HepG2 (cell line): ENCODE measurements at regions not wholly inside any gene's neighbourhood (a gene's known extent, or its start where the extent isn't known, plus 50 kb on each side); places are given as distances from the start of the nearest gene placed in this dataset.

Experiments
- ATAC-seq: fragments of 200-7000 bp; cut with Tn5 transposase; 3 replicates; pipeline ENCODE4 v1.9.1; 2020; ENCODE audit warnings: mild to moderate bottlenecking, moderate library complexity
- BruUV-seq: library from RNA; stranded (reverse); fragments of 400-500 nt; replicated peaks from 2 replicates; lab custom pipeline; 2021; lab: Mats Ljungman, UMichigan
- CTCF ChIA-PET: fragments of 300-600 bp; formaldehyde crosslinking; extraction: SDS; loops from one replicate; lab custom pipeline; 2021; ENCODE audit warnings: low total read pairs, inconsistent platforms, low intra/inter-chr PET ratio; lab: Yijun Ruan, JAX
- POLR2A ChIA-PET: fragments of 350-600 bp; sonication (Branson Sonifier 250); formaldehyde crosslinking; loops from one replicate; lab custom pipeline; 2020; ENCODE audit warnings: antibody characterized with exemption, inconsistent platforms; lab: Yijun Ruan, JAX
- DNase-seq: peaks from one replicate; pipeline ENCODE4 v3.0.0-alpha.2; 2015; ENCODE audit warnings: low spot score
- FAIRE-seq: peaks from 3 replicates; lab custom pipeline; 2011; peaks lifted over from hg19 to GRCh38; lab: Jason Lieb, UNC
- H2AFZ ChIP-seq: one replicate; pipeline ENCODE4 v1.6.1; 2011; ENCODE audit warnings: low read length, inconsistent platforms
- H3K27ac ChIP-seq: fragments of 300-600 bp; 3 replicates; pipeline ENCODE4 v1.8.0; 2011; ENCODE audit warnings: mixed run types, mild to moderate bottlenecking, mixed read lengths, low read length, inconsistent platforms; ENCODE audit not compliant: insufficient read depth; ENCODE audit errors: extremely low read length
- H3K27me3 ChIP-seq, 2 experiments: fragments of 200-600 bp in 1 of 2; 2 replicates in 1 of 2; 3 replicates in 1 of 2; pipeline versions ENCODE4 v1.6.0 to v1.8.0; 2011; ENCODE audit warnings: low read length in 2 of 2, mild to moderate bottlenecking in 2 of 2, moderate library complexity in 2 of 2, inconsistent platforms in 1 of 2; ENCODE audit not compliant: insufficient read depth in 2 of 2, control insufficient read depth in 1 of 2
- H3K36me3 ChIP-seq, 2 experiments: fragments of 200-600 bp in 1 of 2; replicated peaks in 1 of 2; 2 replicates in 1 of 2; 3 replicates in 1 of 2; pipeline versions ENCODE4 v1.5.1 to v1.8.0; 2011; ENCODE audit warnings: low read length in 2 of 2, inconsistent platforms in 1 of 2; ENCODE audit not compliant: insufficient read depth in 2 of 2, control insufficient read depth in 1 of 2
- H3K4me1 ChIP-seq: 2 replicates; pipeline ENCODE4 v1.5.1; 2012; ENCODE audit warnings: low read length, inconsistent platforms; ENCODE audit not compliant: insufficient read depth
- H3K4me2 ChIP-seq: 2 replicates; pipeline ENCODE4 v1.6.0; 2011; ENCODE audit warnings: low read depth, low read length, inconsistent platforms
- H3K4me3 ChIP-seq, 3 experiments: fragments of 200-600 bp in 1 of 3; sonication (generic), shearing (Covaris generic) in 1 of 3; replicated peaks in 1 of 3; 2 replicates each; pipeline ENCODE4 v1.5.1; 2011 to 2016; ENCODE audit warnings: low read length in 3 of 3, inconsistent platforms in 2 of 3, low read depth in 2 of 3, mild to moderate bottlenecking in 2 of 3, control low read depth in 1 of 3, mixed read lengths in 1 of 3; ENCODE audit not compliant: insufficient read depth in 1 of 3
- H3K79me2 ChIP-seq: one replicate; pipeline ENCODE4 v1.6.1; 2011; ENCODE audit warnings: low read length, inconsistent platforms; ENCODE audit not compliant: insufficient read depth
- H3K9ac ChIP-seq: 2 replicates; pipeline ENCODE4 v1.6.0; 2011; ENCODE audit warnings: mild to moderate bottlenecking, low read depth, low read length, inconsistent platforms; ENCODE audit not compliant: insufficient read depth
- H3K9me3 ChIP-seq: 2 replicates; pipeline ENCODE4 v1.5.1; 2012; ENCODE audit warnings: mild to moderate bottlenecking, low read length
- H4K20me1 ChIP-seq: 2 replicates; pipeline ENCODE4 v1.6.0; 2011; ENCODE audit warnings: inconsistent platforms, mild to moderate bottlenecking, low read length, moderate library complexity; ENCODE audit not compliant: insufficient read depth
- CEBPG ChIP-seq: IDR thresholded peaks from 2 replicates; pipeline ENCODE4 v1.6.1; 2016
- GLI4 ChIP-seq: sonication (generic); formaldehyde crosslinking; IDR thresholded peaks from 2 replicates; pipeline ENCODE4 v1.5.1; 2020; ENCODE audit warnings: missing genetic modification reagents, mild to moderate bottlenecking, moderate library complexity, borderline replicate concordance
- NPAS2 ChIP-seq: sonication (generic); formaldehyde crosslinking; IDR thresholded peaks from 2 replicates; pipeline ENCODE4 v1.8.0; 2022; ENCODE audit warnings: mild to moderate bottlenecking, missing genetic modification reagents, borderline replicate concordance
- PBX3 ChIP-seq: sonication (generic); formaldehyde crosslinking; IDR thresholded peaks from 2 replicates; pipeline ENCODE4 v1.8.1; 2023; ENCODE audit warnings: missing genetic modification reagents, inconsistent platforms, borderline replicate concordance
- REST ChIP-seq, 2 experiments: IDR thresholded peaks; 2 replicates each; pipeline ENCODE4 v1.6.1; 2011 to 2012; ENCODE audit warnings: low read length in 2 of 2, borderline replicate concordance in 1 of 2, low read depth in 1 of 2, mild to moderate bottlenecking in 1 of 2, moderate library complexity in 1 of 2
- SIN3A ChIP-seq: IDR thresholded peaks from 2 replicates; pipeline ENCODE4 v1.6.1; 2011; ENCODE audit warnings: low read depth, mild to moderate bottlenecking, control low read depth, low read length, borderline replicate concordance
- ZNF33B ChIP-seq: sonication (generic); formaldehyde crosslinking; IDR thresholded peaks from 2 replicates; pipeline ENCODE4 v1.5.1; 2020; ENCODE audit warnings: mild to moderate bottlenecking, missing genetic modification reagents
- ZNF710 ChIP-seq: sonication (generic); formaldehyde crosslinking; IDR thresholded peaks from 2 replicates; pipeline ENCODE4 v1.5.0; 2020; ENCODE audit warnings: mild to moderate bottlenecking, missing genetic modification reagents, borderline replicate concordance
- WGBS: methylation state at CpG from one replicate; pipeline ENCODE4 v1.1.6; 2017; ENCODE audit warnings: low lambda C conversion rate; 5-methylcytosine and 5-hydroxymethylcytosine counted together
- in situ Hi-C: cut with HindIII; loops from 2 replicates; pipeline ENCODE4 v1.10.0; 2017; ENCODE audit warnings: low pct_unique_long_range_greater_than_20kb; ENCODE audit not compliant: extremely low pct_ligation_motif_present
- intact Hi-C: fragments of 100-400 bp; cut with micrococcal nuclease; formaldehyde crosslinking; loops from one replicate; pipeline ENCODE4 v1.10.0; 2022; ENCODE audit not compliant: unreplicated experiment

- Histone ChIP-seq H3K27ac (no peak overlapping the region), H3K27me3 (peaks cover 0 to 2% of the 10 kb centered on the region in 2 experiments; a peak in 2 of 5 replicates), H3K4me1 (peaks cover 12% of the 10 kb centered on the region), H3K79me2 (no peaks in the 10 kb centered on the region), H3K9me3 (no peaks in the 10 kb centered on the region), H3K4me2 (no peak overlapping the region), H3K4me3 (no peak overlapping the region), H2AFZ (no peak overlapping the region), H4K20me1 (no peaks in the 10 kb centered on the region), H3K36me3 (no peaks in the 10 kb centered on the region), H3K9ac (no peak overlapping the region)
- 0% methylated on average over 1 of the region's 1 CpG for WGBS
- DNase-seq: no peak
- intact Hi-C loops (no loop called here), in situ Hi-C loops (no loop called here)
- ATAC-seq: no peak
- no TSS peak for BruUV-seq
- CTCF ChIA-PET: no interaction called here
- TF ChIP-seq NPAS2 (CRISPR knock-in tag) (no peak), ZNF33B (no peak), GLI4 (CRISPR knock-in tag) (no peak), ZNF710 (CRISPR knock-in tag) (no peak), PBX3 (CRISPR knock-in tag) (no peak), SIN3A (no peak), CEBPG (no peak), REST (IDR thresholded peaks at IDR 0.05; ENCODE audit: borderline replicate concordance in 1 of 2, low read depth in 1 of 2, low read length in 2 of 2) (no peak)
- POLR2A ChIA-PET: no interaction called here
- FAIRE-seq: no peak
Measured at GRCh38 chr18:22608847-22609246, 191.1 kb upstream of the CTAGE1 start.
